Astrocyte (in vitro differentiated cells and primary cell): ENCODE measurements at regions not wholly inside any gene's neighbourhood (a gene's known extent, or its start where the extent isn't known, plus 50 kb on each side); places are given as distances from the start of the nearest gene placed in this dataset.

ENCODE experiments used
- CTCF ChIP-seq: IDR thresholded peaks from 2 replicates; pipeline ENCODE4 v1.5.1; 2011; ENCODE audit warnings: low read depth, mild to moderate bottlenecking, inconsistent platforms, low read length, moderate library complexity; ENCODE audit not compliant: insufficient read depth
- EZH2 ChIP-seq: IDR thresholded peaks from 2 replicates; pipeline ENCODE4 v1.6.1; 2012; ENCODE audit warnings: mild to moderate bottlenecking, low read length, inconsistent platforms; ENCODE audit not compliant: insufficient read depth

GRCh38 chr12:28090835-28091234 is 99.4 kb upstream of the CCDC91 start:
- no peak for TF ChIP-seq CTCF
- no peak for TF ChIP-seq EZH2
